ENCODE measurements at regions not wholly inside any gene's neighbourhood (a gene's known extent, or its start where the extent isn't known, plus 50 kb on each side); places are given as distances from the start of the nearest gene placed in this dataset.

DNA sequence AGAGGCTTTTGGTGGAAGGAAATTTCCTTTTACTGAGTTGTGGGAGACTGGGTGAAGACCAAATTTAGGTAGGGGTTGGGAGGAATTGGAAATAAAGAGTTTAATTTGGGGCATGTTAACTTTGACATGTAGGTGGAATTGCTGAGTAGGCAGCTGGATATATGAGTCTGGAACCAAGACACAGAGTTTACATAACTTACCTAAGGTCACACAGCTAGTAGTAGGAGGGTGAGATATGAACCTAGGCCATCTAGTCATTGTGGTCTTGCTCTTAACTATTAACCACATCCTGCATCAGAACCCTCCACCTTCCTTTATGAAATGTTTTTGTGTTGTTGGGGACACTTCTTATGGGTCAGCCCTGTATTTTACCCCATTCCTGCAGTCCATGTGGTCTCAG, 113.1 kb downstream of the ICOS start:
- no peak for DNase-seq

DNA sequence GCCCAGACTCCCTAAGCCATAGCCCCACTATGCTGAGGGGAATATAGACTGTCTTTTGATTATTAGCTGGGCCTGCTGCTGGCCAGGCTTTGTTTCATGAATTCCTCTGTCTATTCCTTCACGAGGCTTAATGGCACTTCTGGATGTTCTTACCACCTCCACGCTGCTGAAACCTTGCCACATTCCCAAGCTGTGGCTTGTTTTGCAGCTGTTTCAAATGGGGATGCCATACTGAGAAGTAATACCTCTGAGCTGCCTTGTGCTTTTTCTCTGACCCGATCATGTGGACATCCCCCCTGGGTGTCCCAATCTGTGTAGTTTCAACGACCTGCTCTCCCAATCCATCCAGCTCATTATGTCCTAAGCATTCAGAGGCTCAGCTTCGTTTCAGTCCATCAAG, 114.1 kb downstream of the ICOS start:
- DNase-seq = no peak

DNA sequence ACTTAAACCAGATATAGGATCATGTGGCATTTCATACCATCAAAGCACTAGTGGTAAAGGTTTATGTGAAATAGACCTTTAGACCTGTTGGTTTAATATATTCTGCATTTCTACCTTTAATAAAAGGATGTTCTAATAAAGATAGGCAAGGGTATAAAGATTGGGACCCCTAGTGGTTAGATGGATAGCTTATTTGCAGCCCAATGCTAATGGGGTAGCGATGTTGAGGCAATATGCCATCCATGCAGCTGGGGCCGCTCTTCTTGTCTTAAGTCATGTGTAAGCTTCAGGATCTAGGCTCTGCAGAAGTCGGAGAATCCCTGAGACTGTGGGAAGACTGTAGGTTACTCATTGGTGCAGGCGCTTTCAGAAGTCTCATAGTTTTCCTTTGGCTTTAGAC, 114.9 kb downstream of the ICOS start:
- DNase-seq = no peak

DNA sequence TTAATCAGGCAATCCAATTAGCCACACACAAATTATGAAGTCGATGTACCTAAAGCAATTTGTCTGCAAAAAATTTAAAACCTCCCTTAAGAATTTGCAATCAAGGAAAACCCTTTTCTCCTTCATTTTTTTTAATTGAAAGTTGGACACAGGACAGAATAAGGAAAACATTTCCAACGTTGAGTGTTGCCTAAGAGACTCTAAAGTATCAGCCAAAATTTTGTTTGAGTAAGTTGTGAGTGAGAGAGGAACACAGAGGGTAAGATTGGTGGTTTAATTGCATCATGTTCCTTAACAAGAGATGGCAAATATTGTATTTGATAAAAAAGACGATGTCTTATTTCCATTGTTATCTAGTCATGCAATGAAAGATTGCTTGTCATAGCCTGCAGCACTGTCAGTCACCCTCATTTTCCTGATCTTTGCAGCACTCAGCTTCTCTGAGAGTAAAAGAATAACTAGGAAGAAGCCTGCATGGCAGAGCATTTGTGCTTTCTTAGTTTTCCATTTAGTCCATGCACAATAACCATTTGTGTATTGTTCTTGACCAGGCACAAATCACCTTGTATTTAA, 115.5 kb downstream of the ICOS start:
- no peak for DNase-seq

GRCh38 chr2:204059016-204059415, 122.5 kb downstream of the ICOS start:
- no peak for DNase-seq

DNA sequence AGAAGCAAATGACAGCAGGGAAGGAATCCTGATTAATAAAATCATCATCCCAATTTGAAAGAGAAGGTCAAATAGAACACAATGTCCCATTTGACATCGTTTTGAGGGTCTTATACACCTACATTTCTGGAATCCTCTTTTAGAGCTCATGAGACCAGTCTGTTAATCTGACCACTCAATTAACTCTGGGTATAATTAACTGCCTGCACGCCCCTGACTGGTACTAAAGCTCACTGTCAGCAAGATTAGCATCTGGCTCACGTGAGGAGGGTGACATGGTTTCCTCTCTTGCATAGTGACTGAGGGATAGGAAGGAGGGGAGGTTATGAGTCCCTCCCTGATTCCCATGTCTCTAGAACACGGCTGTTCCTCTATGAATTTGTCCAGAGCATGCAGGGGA, 124.3 kb downstream of the ICOS start:
- no peak for DNase-seq

DNA sequence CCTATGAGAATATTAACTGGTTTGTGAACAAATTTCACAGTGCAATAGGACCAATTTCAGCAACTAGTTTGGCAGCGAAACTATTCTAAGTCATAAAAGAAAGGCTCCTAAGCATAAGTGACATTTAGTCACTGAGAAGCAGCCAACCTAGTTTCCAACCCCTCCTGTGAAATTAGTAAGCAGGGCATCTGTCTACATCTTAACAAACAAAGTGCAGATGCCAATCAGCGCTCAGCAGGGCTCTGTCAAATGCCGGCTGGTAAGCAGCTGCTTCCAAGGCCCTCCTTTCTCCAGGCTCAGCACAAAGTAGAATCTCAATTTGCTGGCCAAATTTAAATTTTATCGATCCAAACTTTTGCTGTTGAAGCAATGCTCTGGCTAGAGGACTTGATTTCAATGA, 124.7 kb downstream of the ICOS start:
- DNase-seq = no peak

DNA sequence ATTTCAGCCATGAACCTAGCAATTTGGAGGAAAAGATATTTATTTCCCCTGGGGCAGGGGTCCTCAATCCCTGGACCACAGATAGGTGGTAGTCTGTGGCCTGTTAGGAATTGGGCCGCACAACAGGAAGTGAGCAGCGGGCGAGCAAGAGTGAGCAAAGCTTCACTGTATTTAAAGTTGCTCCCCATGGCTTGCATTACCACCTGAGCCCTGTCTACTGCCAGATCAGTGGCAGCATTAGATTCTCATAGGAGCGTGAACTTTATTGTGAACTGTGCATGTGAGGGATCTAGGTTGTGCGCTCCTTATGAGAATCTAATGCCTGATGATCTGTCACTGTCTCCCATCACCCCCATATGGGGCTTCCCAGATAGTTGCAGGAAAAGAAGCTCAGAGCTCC, 127.6 kb downstream of the ICOS start:
- no peak for DNase-seq

DNA sequence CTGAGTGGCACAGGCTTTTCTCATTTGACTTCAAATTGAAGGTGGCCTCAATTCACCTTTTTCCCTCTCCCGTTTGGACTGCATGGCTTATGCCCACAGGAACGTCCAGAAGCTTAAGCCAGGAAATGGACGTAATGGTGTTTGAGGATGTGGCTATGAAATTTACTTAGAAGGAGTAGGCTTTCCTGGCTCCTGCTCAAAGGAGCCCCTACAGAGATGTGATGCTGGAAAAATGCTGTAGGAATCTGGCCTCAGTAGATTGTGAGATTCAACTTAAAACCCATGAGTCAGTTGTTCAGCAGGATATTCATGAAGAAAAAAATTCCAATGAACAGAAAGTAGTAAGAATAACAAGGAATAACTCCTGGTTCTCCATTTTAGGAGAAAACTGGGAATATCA, 129.0 kb downstream of the ICOS start:
- DNase-seq = no peak

- DNase-seq = no peak
Observed at GRCh38 chr2:204066051-204066450, 129.5 kb downstream of the ICOS start.

DNA sequence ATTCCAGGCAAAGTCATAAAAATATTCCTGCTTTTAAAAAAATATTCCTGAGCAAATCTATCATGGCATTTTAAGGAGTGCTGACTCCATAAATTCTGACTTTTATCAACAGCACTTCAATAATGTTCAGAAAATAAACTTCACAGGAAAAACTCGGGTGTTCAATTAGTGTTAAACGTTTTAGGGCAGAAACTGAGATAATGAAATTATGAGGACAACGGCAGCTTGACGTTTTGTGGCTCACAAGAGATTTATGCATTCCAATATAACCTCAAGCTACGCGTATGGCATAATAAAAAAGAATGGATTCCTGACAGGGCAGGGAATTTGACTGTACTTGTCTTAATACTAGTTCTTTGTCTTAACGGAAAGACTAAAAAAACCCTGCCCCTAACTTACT, 133.2 kb downstream of the ICOS start:
- DNase-seq = no peak

DNA sequence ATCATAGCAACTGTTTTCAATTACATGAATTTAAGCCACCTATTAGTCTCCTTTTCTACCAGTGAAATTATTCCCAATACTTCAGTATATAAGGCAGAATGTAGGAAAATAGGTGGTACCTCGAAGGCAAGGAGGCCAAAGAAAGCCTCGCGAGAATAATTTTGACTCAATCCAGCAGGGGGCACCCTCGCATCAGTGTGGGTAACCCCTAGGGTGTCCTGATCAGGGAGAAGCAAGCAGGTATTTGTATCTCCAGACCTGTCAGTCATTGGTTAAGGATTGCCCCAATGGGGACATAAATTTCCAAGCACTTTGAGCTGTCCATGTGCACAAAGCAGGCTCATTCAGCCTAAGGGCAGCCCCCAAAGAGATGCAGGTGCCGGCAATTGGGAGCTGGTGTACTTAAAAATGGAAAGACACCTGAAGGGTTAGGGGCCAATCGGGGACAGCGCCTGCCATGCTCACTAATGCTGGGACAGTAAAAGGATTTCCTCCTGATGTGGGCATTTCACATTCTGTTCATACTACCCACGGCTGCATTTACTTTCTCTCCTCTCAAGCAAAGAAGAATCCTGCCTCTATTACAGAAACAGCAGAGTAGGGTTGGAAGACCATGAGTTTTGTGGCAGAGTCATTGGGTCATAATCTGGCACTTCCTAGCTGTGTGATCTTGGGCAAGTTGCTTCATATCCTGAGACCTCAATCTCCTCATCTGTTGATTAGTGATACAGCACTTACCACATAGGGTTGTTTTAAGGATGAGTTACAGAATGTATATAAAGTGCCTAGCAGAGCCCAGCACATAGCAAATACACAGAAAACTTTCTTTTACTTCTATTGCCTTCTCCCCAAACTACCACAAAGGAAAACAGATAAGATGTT, 136.1 kb downstream of the ICOS start:
- peak; percentile 7 for DNase-seq

DNA sequence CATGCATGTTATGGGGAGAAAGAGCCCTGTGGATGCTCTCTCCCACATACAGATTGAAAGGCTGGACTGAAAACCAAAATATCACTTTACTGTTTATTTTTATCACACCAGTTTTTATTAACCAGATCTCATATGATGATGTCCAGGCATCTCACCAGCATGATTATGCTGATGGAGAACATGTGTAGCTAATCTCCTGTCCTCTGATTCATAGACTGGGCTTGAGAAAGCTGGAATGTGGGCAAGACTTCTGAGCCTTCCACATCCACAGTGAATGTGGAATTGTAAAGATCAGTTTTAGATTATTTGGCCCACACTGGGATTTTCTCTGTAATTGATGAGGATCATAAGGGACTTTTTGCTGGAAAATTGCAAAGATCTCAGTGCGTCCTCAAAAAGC, 137.9 kb downstream of the ICOS start:
- DNase-seq = no peak

DNA sequence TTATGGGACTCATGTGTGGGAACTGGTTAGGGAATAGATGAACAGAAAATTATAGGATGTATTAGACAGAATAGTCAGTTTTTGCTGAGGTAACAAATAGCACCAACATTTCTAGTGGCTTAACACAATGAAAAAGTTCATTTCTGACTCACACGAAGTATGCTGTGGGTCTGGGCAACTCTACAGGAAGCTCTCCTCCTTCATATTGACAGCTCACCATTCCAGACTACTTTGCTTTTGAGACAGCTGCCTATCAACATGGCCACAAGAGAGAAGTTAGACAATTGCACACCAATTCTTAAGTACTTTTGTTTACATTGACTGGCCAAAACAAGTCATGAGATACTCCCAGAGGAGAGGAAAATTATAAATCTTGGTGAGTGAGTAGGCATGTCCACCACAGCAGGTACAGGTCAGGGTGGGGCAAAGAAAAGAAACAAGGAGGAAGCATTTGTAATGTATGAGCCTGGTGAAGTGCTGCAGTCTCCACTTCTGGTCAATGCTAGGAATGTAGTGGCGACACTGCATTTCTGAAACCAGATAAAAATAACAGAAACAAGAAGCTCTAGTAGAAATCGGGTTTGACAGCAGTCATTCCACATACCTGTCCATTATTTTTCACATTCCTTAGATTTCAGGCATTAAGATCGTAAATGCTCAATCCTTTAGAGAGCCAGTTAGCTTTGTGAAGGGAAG, 141.6 kb downstream of the ICOS start:
- no peak for DNase-seq

DNA sequence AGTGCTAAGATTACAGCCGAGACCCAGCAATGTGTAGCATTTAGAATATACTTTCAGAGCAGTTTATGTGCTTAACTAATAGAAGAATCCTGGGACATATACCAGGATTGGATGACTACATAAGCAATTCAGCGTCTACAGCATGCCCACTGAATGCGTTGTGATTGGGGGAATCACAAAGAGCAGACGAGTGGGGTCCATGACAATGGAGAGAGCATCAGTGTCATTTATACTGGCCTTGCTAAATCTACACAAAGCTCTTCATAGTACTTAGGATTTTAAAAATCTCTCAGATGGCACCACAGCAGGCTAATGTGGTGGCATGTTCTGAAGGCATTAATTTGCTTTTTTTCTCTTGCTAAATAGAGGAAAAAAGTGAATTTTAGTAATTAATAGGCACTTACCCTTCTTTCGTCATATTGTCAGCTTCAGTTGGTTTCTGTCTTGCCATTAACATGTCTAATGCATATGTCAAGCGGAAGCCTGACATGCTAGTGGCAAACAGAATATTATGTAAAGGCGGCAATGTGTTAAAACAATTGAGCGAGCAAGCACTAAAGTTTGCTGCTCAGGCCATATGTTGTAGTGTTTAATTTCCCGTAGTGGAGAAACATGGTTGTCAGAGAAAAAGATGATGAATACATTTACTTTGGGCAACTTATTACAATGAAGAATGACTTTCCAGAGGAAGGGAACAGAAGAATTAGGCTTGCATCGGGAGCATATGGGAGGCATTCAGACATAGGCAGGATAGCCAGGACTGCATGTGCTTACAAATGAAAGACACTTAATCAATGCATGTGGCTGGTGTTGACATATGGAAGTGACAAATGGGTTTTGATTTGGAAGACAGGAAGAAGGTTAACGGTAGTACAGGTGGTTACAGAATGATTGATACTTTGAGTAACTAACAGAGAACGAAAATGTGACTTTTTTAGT, 145.2 kb downstream of the ICOS start:
- no peak for DNase-seq

DNA sequence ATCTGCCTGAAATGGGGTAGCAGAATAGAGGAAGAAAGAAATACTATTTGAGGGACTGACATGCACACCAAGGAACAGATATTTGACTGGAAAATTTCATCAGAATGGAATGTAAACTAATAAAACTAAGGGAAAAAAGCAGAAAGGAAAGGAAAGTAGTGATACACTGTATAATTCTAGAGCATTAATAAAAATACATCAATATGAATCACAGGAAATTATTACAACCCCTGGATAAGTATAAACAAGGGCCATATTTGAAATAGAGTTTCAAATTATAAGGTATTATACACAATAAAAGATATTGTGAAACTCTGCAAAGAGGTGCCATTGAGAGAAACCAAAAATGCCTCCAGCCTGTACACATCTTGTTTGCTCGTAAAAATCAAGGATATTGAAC, 149.6 kb downstream of the ICOS start:
- no peak for DNase-seq

DNA sequence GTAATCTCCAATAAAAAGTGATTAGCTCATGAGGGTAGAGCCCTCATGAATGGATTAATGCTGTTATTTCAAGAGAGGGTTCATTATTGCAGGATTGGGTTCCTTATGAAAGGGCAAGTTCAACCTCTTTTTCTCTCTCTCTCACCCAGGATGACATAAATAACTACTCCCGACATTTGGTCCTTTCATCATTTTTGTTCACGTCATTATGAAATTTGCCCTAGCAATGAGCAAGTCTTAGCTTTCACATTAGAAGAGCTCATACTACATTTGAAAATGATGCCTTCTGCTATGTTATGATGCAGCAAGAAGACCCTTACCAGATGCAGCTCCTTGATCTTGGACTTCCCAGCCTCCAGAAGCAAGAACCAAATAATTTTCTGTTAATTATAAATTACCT, 152.5 kb downstream of the ICOS start:
- no peak for DNase-seq

- DNase-seq = no peak
Observed at GRCh38 chr2:204089574-204089973, 153.0 kb downstream of the ICOS start.

- no peak for DNase-seq
Observed at GRCh38 chr2:204090021-204090420, 153.5 kb downstream of the ICOS start.

DNA sequence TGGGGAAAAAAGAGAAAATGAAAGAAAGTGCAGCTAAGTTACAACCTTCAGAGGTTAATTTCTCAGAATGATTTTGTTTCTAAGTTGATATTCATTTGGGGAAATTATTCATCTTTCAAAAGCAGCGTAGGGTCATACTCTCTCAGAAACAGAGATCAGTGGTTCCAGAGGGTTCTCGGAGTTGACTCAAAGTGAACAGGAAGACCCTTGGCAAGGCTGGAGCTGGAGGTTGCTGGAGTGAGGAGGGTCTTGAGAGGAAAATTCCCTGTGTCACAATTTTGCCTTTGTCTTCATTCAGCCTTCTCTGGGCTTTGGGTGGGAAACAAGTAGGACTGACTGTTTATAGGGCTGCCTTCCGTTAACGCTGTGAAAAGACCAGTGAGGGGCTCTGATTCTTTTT, 168.2 kb downstream of the ICOS start:
- DNase-seq = no peak

GRCh38 chr2:204108330-204108751, 171.8 kb downstream of the ICOS start:
- peak; percentile 73 for DNase-seq

DNA sequence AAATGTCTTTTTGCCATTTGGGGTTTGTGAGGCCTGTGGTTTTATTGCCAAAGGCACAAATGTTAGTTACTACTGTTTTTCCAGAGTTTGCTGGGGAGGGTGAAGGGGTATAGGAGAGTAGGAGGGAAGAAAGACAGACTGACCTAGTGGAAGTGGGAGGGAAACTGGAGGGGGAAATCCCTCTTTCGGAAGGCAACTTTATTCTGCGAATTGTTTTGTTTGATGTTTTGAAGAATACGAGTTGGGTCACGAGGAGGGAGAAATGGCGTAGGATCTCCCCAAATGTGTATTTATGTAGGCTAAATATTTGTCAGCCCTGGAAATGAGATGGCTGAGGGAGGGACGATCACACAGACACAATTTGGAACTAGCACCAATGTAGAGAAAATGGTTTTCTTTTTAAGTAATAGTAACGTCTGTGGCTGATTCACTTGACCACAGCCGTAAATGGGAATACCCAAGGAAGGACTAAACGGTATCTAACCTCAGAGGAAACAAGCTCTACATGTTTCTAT, 172.3 kb downstream of the ICOS start:
- no peak for DNase-seq

Measured in left kidney (tissue), 1 donor.